Caco-2 (cell line): ENCODE measurements at regions not wholly inside any gene's neighbourhood (a gene's known extent, or its start where the extent isn't known, plus 50 kb on each side); places are given as distances from the start of the nearest gene placed in this dataset.

Experiments
- BruUV-seq: library from RNA; stranded (reverse); fragments of 400-500 nt; replicated peaks from 2 replicates; lab custom pipeline; 2021; lab: Mats Ljungman, UMichigan
- CTCF ChIA-PET: fragments of 300-600 bp; sonication (Branson Sonifier 250); formaldehyde crosslinking; loops from one replicate; lab custom pipeline; 2022; ENCODE audit warnings: antibody characterized with exemption; lab: Charles Lee
- POLR2A ChIA-PET: fragments of 300-600 bp; sonication (Branson Sonifier 250); formaldehyde crosslinking; loops from one replicate; lab custom pipeline; 2022; ENCODE audit warnings: antibody characterized with exemption; lab: Charles Lee
- DNase-seq, 2 experiments: peaks; one replicate each; pipeline versions ENCODE4 v3.0.0 to v3.0.0-alpha.2; 2020 to 2022
- H3K27me3 ChIP-seq: replicated peaks from 2 replicates; pipeline ENCODE4 v1.6.0; 2011; ENCODE audit warnings: low read length; ENCODE audit not compliant: control insufficient read depth, insufficient read depth
- H3K36me3 ChIP-seq: 2 replicates; pipeline ENCODE4 v1.5.1; 2011; ENCODE audit warnings: low read length; ENCODE audit not compliant: control insufficient read depth, insufficient read depth
- H3K4me1 ChIP-seq: fragments of 250-450 bp; sonication (Bioruptor Pico); 2 replicates; pipeline ENCODE4 v1.5.1; 2020; ENCODE audit warnings: mild to moderate bottlenecking
- H3K4me3 ChIP-seq: 2 replicates; pipeline ENCODE4 v1.5.1; 2011; ENCODE audit warnings: low read depth, mild to moderate bottlenecking, control low read depth, low read length
- H3K9me3 ChIP-seq: fragments of 250-450 bp; sonication (Bioruptor Pico); 2 replicates; pipeline ENCODE4 v1.5.1; 2020; ENCODE audit warnings: mild to moderate bottlenecking, moderate library complexity
- H3K27ac Mint-ChIP-seq: one replicate; pipeline ENCODE4 v1.8.0; 2022; ENCODE audit warnings: mixed read lengths; ENCODE audit not compliant: unreplicated experiment
- H3K27me3 Mint-ChIP-seq: one replicate; pipeline ENCODE4 v1.8.0; 2022; ENCODE audit warnings: mixed read lengths; ENCODE audit not compliant: insufficient read depth, unreplicated experiment
- H3K36me3 Mint-ChIP-seq: one replicate; pipeline ENCODE4 v1.8.0; 2022; ENCODE audit warnings: mild to moderate bottlenecking, mixed read lengths; ENCODE audit not compliant: insufficient read depth, unreplicated experiment
- H3K4me1 Mint-ChIP-seq: one replicate; pipeline ENCODE4 v1.8.0; 2022; ENCODE audit warnings: low read depth, mixed read lengths; ENCODE audit not compliant: unreplicated experiment
- H3K4me3 Mint-ChIP-seq: one replicate; pipeline ENCODE4 v1.8.0; 2022; ENCODE audit warnings: mild to moderate bottlenecking, moderate library complexity, mixed read lengths; ENCODE audit not compliant: unreplicated experiment
- H3K9me3 Mint-ChIP-seq: one replicate; pipeline ENCODE4 v1.8.0; 2022; ENCODE audit warnings: mixed read lengths; ENCODE audit not compliant: unreplicated experiment
- intact Hi-C: fragments of 100-400 bp; cut with micrococcal nuclease; formaldehyde crosslinking; loops from one replicate; pipeline ENCODE4 v1.10.0; 2022; ENCODE audit not compliant: unreplicated experiment
- TF ChIP-seq, protein P1 (sequence below), 2 experiments: fragments of 200-600 bp in 1 of 2; IDR thresholded peaks; 1 replicate in 1 of 2; 2 replicates in 1 of 2; pipeline versions ENCODE4 v1.5.1 to v1.8.0; 2011 to 2022; ENCODE audit warnings: antibody characterized with exemption in 1 of 2, control low read depth in 1 of 2, inconsistent platforms in 1 of 2, low read depth in 1 of 2, low read length in 1 of 2, mild to moderate bottlenecking in 1 of 2, moderate library complexity in 1 of 2; ENCODE audit not compliant: insufficient read depth in 1 of 2, severe bottlenecking in 1 of 2, unreplicated experiment in 1 of 2

DNA sequence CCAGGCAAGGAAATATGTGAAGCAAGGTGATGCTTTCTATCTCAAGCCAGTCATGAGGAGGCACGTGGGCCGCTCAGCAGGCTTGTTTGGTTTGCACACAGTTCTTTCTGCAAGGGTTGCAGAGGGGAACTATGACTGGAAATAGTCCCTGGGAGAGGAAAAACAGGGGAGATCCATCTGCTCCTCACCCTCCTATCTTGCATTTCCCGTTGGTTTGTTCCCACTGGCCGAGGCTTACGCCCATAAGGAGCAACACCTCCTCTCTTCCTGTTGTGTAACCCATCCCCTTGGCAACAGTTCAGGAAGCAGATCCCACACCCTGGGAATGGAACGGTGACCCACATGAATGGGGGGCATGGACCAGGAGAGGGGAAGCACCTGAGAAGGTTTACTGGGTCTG, 72.1 kb upstream of the MAGI1 start:
- Mint-ChIP-seq H3K27ac (no peak overlapping the region), H3K36me3 (peaks cover 5% of the 10 kb centered on the region), H3K9me3 (no peaks in the 10 kb centered on the region), H3K4me3 (no peak overlapping the region), H3K27me3 (no peaks in the 10 kb centered on the region), H3K4me1 (peaks cover 9% of the 10 kb centered on the region)
- H3K9me3 ChIP-seq, result no peaks in the 10 kb centered on the region
- POLR2A ChIA-PET, result no interaction called here
- CTCF ChIA-PET, result no interaction called here
- no peaks in the 10 kb centered on the region for H3K36me3 ChIP-seq
- DNase-seq, result no peak
- TF ChIP-seq, protein P1, sequence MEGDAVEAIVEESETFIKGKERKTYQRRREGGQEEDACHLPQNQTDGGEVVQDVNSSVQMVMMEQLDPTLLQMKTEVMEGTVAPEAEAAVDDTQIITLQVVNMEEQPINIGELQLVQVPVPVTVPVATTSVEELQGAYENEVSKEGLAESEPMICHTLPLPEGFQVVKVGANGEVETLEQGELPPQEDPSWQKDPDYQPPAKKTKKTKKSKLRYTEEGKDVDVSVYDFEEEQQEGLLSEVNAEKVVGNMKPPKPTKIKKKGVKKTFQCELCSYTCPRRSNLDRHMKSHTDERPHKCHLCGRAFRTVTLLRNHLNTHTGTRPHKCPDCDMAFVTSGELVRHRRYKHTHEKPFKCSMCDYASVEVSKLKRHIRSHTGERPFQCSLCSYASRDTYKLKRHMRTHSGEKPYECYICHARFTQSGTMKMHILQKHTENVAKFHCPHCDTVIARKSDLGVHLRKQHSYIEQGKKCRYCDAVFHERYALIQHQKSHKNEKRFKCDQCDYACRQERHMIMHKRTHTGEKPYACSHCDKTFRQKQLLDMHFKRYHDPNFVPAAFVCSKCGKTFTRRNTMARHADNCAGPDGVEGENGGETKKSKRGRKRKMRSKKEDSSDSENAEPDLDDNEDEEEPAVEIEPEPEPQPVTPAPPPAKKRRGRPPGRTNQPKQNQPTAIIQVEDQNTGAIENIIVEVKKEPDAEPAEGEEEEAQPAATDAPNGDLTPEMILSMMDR (IDR thresholded peaks at IDR 0.05; ENCODE audit: insufficient read depth in 1 of 2, low read depth in 1 of 2, low read length in 1 of 2, severe bottlenecking in 1 of 2, unreplicated experiment in 1 of 2), result no peak
- no TSS peak for BruUV-seq
- no peak overlapping the region for H3K4me3 ChIP-seq
- H3K27me3 ChIP-seq, result no peaks in the 10 kb centered on the region
- intact Hi-C loops, result no loop called here
- H3K4me1 ChIP-seq, result peaks cover 9% of the 10 kb centered on the region

DNA sequence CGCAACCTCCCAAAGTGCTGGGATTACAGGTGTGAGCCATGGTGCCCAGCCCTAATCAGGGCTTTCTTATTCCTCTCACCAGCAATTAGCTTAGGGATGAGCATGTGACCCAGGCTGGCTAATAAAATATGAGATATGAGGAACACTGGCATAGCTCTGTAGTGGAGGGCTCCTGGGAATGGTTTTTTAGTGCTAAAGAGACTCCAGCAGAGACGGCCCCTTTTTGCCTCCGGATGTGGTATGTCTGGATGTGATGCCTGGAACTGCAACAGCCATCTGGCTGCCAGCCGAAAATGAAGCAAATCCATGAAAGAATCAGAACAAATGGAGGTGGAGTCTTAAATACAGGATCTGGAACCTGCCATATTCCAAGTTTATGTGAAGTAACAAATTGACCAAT, 69.1 kb upstream of the MAGI1 start:
- Mint-ChIP-seq H3K27me3 (no peaks in the 10 kb centered on the region), H3K27ac (no peak overlapping the region), H3K9me3 (no peaks in the 10 kb centered on the region), H3K4me3 (no peak overlapping the region), H3K4me1 (no peaks in the 10 kb centered on the region), H3K36me3 (no peaks in the 10 kb centered on the region)
- Histone ChIP-seq H3K4me1 (0 out of 2 replicates have a peak, but pooled peaks cover 3% of the 10 kb centered on the region), H3K4me3 (no peak overlapping the region), H3K27me3 (no peaks in the 10 kb centered on the region), H3K36me3 (no peaks in the 10 kb centered on the region), H3K9me3 (no peaks in the 10 kb centered on the region)
- ChIA-PET CTCF (no interaction called here), POLR2A (no interaction called here)
- DNase-seq, result no peak
- BruUV-seq, result no TSS peak
- TF ChIP-seq, protein P1 (IDR thresholded peaks at IDR 0.05; ENCODE audit: insufficient read depth in 1 of 2, low read depth in 1 of 2, low read length in 1 of 2, severe bottlenecking in 1 of 2, unreplicated experiment in 1 of 2), result no peak
- intact Hi-C loops, result no loop called here

DNA sequence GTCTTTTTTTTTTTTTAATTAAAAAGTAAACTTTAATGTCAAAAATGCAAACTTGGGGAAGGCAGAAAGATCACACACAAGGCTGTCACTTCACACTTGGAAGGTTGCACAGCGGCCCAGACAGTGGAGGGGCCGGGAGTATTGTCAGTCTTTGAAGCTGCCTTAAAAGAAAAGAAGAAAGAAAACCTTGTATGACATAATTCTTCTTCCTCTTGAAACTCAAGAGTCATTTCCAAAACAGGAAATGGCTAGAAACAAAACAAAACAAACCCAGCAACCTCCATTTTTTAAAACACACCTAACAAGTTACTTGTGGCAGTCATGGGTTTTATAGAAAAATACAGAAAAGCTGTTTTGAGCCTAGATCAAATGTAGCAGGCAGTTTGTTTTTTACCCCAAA, 68.1 kb upstream of the MAGI1 start:
- TF ChIP-seq, protein P1 (IDR thresholded peaks at IDR 0.05; ENCODE audit: insufficient read depth in 1 of 2, low read depth in 1 of 2, low read length in 1 of 2, severe bottlenecking in 1 of 2, unreplicated experiment in 1 of 2), result no peak
- no peak for DNase-seq
- Mint-ChIP-seq H3K9me3 (no peaks in the 10 kb centered on the region), H3K36me3 (no peaks in the 10 kb centered on the region), H3K27me3 (no peaks in the 10 kb centered on the region), H3K4me1 (no peaks in the 10 kb centered on the region), H3K4me3 (no peak overlapping the region), H3K27ac (no peak overlapping the region)
- ChIA-PET CTCF (no interaction called here), POLR2A (no interaction called here)
- intact Hi-C loops, result no loop called here
- H3K36me3 ChIP-seq, result no peaks in the 10 kb centered on the region
- BruUV-seq, result no TSS peak
- no peak overlapping the region for H3K4me3 ChIP-seq
- no peaks in the 10 kb centered on the region for H3K27me3 ChIP-seq
- 0 out of 2 replicates have a peak, but pooled peaks cover 3% of the 10 kb centered on the region for H3K4me1 ChIP-seq
- no peaks in the 10 kb centered on the region for H3K9me3 ChIP-seq
